KBM-7 (cell line): ENCODE measurements at regions not wholly inside any gene's neighbourhood (a gene's known extent, or its start where the extent isn't known, plus 50 kb on each side); places are given as distances from the start of the nearest gene placed in this dataset.
A peak's percentile ranks its signal among the peaks of the same experiment; 100 is the strongest.
"Not testable (repeated sequence)": the region's sequence is repeated elsewhere in the genome, so short reads cannot be mapped to it uniquely, and the experiment has no call there.

Experiments
- DNase-seq: peaks from one replicate; pipeline ENCODE4 v3.0.0-alpha.2; 2015
- in situ Hi-C: fragments of 300-500 bp; cut with MboI; formaldehyde crosslinking; loops from 2 replicates; pipeline ENCODE4 v1.14.3; 2020; ENCODE audit warnings: low sequenced_read_pairs, low pct_unique_long_range_greater_than_20kb, mixed read lengths

DNA sequence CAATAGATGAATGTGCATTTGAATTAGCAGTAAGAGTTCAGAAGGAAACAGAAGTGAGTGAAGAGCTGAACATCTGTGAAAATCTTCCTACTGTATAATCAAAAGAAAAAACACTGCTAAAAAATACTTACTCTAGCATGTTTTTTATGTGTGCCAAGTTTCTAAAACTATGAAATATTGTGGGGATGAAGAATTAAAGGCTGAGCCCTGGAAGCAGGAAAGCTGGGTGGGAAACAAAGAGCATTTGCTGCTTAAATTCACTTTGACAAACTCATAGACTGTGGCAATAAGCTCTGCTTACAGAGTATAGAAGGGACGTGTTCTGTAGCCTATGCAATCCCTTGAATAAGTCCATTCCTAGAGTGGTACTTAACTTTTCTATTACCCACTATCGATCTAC, 261.7 kb downstream of the ANKRD50 start:
- no peak for DNase-seq
- in situ Hi-C loops = no loop called here

DNA sequence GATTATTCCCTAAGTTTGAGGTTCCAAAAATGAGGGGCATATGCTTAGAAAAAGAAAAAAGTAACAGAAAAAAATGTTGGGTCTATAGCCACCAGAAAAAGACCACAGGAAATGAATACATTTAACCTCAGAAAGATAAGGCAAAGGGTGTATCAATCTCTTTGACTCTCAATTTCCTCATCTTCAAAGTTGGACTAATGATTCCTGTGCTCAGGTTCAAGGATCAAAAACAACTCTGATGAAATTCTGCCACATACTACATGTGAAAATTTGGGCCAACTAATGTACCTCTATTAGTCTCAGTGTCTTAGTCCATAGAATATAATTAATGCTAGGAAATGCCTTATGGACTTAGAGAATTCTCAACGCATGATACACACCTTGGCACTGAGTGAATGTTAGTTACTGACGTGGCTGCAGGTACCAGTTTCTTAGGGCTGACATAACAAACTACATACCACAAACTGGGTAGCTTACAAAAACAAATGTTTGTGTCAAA, 257.7 kb downstream of the ANKRD50 start:
- DNase-seq = no peak
- in situ Hi-C loops = no loop called here

DNA sequence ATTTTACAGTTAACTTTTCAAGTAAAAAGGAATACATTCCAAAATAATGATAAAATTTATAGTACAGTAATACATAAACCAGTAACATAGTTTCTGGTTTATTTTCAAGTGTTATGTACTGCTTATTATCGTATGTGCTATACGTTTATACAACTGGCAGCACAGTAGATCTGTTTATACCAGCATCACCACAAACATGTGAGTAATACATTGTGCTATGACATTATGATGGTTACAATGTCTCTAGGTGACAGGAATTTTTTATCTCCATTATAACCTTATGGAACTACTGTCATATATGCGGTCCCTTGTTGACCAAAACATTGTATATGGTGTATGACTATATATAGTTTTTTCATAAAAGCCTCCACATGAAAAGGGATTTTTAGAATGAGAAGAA, 256.9 kb downstream of the ANKRD50 start:
- no peak for DNase-seq
- in situ Hi-C loops = no loop called here

DNA sequence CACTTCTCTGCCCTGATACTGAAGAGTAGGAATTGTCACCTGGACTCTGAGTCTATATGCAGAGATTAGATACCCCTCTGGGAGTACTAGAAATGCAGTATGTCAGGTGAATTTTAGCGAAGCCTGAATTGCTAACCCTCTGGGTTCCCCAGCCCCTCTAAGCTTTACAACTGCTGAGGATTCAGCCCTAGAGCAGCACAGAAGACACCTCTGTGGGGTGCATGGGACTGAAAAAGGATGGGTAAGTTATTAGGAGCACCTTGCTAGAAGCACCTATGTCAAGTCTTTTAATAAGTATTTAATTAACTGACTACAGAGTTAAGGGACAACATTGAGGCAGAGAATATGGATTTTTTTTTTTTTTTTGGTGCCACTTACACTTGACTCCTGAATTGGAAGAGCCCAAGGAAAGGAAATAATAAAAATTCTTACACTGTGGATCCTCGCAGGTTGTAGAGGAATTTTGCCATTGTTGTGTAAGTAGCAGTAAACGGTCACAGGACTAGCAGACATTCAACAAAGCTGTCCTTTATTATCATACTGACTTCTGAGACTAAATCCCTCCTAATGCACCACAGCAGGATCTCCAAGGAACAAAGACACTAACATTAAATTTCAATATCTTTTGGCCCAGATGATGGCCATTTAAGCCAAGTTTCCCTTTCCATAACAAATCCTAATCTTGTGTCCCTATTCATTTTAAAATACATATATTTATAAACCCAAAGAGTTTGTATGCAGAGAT, 253.2 kb downstream of the ANKRD50 start:
- no peak for DNase-seq
- in situ Hi-C loops = no loop called here

DNA sequence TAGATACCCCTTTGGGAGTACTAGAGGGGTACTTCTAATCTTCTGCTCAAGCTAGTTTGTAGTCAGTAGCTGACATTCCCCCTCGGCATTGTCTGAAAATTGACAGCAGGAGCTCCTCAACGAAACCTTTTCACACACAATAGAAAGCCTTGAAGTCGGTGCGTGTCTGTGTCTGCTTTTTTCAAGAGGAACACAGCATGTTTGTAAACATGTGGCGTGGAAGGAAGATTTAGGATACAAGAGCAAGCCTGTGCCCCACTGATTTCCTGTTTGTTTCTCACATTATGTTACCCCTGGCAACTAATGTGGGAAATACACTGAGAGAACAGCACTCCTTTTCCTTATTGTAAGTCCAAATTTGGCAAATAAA, 252.6 kb downstream of the ANKRD50 start:
- in situ Hi-C loops = no loop called here
- no peak for DNase-seq

DNA sequence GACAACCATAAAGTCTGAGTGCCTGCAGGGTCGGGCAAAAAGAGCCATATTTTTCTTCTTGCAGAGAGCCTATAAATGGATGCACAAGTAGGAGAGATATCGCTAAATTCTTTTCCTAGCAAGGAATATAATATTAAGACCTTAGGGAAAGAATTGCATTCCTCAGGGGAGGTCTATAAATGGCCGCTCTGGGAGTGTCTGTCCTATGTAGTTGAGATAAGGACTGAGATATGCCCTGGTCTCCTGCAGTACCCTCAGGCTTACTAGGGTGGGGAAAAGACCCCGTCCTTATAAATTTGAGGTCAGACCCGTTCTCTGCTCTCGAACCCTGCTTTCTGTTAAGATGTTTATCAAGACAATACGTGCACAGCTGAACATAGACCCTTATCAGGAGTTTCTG, 250.9 kb downstream of the ANKRD50 start:
- DNase-seq = peak; percentile 3
- in situ Hi-C loops = not testable (repeated sequence)

DNA sequence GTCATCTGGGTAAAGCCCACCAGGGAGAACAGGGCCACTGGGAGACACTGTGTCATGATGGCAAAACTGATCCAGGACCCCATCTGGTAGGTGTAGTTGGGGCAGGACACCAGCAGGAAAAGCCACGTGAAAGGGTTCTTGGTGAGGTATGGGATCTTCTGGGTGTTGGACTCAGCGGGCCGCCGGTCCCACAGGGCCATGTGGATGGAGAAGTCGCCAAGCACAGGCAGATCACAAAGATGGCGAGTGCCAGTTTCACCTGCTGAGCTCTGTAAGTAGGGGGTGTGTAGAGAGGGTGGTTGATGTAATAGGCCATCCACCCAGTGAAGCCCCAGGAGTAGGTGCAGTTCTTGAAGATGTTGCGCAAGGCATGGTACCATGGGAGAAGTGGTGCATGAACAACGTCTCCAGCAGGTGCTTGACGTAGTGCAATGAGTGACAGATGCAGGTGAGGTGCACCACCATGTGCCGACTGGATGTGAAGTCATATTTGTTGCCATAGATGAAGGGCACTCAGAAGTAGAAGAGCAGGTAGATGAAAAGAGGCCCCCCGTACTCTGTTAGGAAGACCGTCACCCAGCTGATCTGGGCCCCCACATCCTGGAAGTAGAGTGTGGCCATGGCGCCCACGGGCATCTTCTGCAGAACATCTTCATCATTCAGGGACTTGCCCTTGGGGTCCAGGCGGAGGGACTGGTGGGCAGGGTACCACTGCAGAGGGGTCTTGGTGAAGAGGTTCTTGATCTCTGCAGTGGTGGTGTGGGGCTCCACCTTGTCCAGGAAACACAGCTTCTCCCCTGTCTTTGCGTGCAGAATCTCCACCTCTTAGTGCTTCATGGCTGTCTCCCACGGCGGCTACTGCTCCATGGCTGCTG, 249.3 kb downstream of the ANKRD50 start:
- in situ Hi-C loops = no loop called here
- no peak for DNase-seq

DNA sequence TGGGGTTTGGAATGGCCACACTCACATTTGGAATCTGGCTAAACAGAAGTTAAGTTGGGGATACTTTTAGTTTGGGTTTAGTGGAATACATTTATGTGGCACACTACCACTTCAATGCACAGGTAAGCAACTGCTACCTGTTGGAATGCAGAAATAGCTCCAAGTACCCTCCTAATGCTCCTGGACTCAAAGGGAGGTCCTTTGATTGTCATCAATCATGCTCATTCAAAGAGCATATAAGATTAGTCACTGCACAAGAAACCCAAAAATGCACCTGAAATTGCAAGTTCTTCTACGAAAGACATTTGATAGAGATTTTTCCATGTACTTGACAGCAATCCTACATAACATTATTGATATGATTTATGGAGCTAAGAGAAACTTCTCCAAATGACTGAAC, 247.7 kb downstream of the ANKRD50 start:
- no peak for DNase-seq
- in situ Hi-C loops = no loop called here

DNA sequence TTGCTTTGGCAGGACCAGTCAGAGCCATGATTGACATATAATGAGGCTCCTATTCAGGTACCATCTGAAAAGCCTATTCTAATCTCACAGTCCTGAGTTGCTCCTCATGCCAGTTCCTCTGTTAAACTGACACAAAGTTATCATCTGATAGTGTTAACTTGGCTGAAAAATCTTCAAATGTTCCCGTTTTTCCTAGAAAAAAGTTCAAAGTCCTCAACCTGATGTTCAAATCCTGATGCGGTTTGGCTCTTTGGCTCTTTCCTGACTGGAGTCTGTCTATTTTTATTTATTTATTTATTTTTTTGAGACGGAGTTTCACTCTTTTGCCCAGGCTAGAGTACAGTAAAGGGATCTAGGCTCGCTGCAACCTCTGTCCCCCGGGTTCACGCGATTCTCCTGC, 244.2 kb downstream of the ANKRD50 start:
- no peak for DNase-seq
- in situ Hi-C loops = no loop called here

DNA sequence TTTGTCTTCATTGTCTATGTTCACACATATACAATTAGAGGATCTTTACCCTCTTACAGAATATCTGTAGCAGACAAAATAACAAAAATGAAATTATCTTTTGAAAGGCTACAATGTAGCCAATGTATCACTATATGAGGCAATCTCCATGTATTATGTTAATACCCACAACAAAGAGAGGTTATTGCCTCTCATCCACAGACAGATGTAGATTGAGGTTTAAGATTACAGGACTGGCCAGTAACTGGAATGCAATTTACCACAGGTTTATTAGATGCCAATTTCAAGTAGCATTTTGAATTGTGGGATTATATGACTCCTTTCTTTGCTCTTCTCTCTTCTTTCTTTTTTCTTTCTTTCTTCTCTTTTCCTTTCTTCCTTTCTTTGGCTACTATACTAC, 242.6 kb downstream of the ANKRD50 start:
- no peak for DNase-seq
- in situ Hi-C loops = no loop called here

DNA sequence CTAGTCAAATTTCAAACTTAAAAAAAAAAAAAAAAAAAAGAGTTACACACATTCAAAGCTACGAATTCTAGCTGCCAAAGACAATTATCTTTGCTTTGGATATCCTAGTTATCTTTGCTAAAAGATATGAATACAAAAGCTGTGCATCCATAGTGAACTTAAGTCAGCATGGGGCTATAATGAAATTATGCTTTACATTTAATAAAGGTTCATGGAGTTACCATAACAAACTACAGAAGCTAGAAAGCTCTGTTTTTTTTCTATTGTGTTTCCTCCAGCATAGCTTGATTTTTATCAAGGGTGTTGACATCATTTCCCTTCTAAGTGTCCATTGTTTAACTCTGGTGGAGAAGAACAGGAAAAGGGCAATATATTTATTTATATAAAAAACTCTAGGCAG, 234.1 kb downstream of the ANKRD50 start:
- in situ Hi-C loops = no loop called here
- no peak for DNase-seq

DNA sequence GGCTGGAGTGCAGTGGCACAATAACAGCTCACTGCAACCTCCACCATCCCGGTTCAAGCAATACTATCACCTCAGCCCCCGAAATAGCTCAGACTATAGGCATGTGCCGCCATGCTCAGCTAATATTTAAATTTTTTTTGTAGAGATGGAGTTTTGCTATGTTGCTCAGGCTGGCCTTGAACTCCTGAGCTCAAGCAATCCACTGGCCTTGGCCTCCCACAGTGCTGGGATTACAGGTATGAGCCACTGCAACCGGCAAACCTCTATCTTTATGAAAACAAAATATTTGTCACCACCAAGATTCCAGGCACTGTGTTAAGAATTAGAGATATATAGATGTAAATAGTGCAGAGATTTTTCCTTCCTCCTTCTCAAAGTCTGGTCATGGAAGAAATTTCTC, 232.5 kb downstream of the ANKRD50 start:
- in situ Hi-C loops = no loop called here

DNA sequence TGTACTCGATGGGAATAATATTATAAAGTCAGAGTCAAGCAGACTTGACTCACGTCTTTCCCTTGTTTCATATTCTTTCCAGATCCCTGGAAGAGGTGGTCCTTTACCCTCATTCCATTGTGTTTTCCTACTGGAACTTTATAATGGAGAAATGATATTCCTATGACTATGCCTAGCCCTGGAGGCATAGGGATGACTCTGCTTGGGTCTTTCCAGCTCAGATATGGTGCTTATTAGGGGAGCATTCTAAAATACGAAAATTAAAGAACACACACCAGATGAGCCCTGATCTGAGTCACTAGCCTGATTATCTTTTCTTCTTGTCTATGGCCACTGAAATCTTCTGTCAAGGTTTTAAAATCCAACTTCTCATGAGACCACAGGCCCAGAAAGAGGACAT, 231.4 kb downstream of the ANKRD50 start:
- DNase-seq = no peak
- in situ Hi-C loops = no loop called here

More for the DNA sequence above, 232.5 kb downstream of the ANKRD50 start:
- no peak for DNase-seq

DNA sequence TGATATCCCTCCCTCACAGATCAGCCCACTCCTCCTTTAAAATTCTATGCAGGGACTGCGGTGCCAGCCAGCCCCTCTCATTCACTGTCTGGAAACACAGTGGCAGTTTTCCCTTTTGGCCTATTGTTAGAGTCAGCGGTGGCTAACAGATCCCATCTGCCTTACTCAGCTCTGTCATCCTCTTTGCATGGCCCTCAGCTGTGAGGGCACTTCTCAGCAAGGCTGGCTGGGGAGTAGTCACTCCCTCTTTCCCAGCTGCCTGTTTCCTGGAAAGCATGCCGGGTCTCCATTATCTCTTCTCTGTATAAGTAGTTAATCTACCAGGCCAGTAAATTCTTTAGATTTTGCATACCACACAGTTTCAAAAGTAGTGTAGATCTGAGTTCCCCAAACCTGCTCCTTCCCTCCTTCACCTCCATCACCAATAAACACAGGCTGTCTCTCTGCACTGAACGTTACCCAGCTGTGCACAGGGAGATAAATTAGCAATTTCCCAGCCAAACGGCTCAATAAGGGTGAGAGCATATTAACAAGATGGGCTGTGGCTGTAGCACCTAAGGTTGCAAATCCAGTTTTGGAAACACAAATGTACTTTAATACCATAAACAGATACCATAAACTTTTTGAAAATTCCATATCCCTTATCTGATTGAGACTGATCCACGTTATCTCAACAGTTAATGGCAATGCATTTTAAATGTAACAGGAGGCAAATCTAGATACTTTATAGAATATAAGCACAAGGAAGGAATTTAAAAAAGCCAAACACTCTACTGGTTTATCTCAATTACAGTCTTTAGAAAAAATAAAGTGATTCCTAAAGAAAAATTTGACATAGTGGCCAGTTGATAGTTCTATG, 229.3 kb downstream of the ANKRD50 start:
- DNase-seq = no peak
- in situ Hi-C loops = no loop called here

DNA sequence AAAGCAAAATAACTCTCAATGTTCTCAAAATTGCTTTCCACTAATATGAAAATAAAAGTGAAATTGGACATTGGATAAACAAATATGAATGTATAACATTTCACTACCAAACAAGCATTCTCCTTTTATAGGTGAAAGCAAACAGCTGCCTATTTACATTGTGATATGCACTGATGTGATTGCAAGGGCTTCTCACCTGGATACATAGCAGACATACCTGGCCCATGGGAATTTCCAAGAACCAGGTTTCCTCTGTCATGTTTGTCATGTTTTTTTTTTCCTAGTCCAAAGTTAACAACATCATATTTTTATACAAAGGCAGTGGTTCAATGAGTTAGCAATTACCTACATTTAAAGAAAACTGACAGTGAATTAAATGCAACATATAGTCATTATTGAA, 228.5 kb downstream of the ANKRD50 start:
- DNase-seq = no peak
- in situ Hi-C loops = no loop called here

DNA sequence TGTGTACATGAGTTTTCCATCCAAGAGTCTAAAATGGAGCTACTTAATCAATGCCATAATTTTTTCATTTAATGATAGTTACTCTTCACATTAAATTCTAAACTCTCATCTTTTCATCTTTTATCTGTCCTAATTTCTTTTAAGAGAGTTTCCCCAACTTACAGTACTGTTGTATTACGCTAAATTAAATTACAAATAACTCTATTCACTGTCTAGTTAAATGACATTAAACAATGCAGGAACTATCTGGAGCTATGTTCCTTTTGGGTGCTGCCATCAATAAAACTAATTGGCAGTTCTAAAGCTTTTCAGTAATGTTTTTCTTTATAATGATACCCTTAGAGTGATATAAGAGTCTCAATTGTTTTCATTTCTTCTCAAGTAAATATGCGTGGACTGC, 227.6 kb downstream of the ANKRD50 start:
- DNase-seq = no peak
- in situ Hi-C loops = no loop called here

DNA sequence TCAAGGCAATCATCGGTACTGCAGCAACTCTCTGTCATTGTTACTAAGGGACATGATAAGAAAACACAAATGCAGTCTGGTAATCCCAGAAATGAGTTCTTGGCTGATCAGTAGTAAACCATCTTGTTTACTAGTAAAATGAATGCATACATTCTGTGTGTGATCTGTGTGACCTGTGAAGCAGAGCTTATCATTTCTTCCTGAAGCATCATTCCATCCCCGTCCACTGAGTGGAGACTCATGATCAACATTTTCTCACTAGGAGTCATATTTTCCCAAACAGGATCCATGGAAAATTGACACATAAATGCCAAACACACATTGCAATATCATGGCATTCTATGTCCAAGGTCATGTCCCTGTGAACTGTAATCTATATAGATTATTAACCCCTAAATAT, 226.1 kb downstream of the ANKRD50 start:
- DNase-seq = no peak
- in situ Hi-C loops = no loop called here

DNA sequence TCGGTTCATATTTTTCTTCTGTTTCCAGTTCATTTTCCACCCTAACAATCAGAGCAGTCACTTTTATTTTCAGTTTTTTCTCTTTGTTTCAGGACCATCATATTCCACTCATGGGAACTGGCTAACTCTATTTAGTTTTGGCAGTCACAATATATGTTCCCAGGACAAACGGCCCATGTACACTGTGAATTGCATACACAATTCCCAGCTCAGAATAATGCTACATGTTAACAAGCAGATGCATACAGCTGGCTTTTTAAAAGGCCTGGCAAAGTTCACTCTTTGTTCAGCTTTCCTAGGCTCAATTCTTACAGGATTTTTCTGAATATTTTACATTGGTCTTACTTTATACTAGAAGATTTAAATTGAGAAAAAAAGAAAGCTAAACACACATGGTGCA, 224.9 kb downstream of the ANKRD50 start:
- in situ Hi-C loops = no loop called here
- no peak for DNase-seq

DNA sequence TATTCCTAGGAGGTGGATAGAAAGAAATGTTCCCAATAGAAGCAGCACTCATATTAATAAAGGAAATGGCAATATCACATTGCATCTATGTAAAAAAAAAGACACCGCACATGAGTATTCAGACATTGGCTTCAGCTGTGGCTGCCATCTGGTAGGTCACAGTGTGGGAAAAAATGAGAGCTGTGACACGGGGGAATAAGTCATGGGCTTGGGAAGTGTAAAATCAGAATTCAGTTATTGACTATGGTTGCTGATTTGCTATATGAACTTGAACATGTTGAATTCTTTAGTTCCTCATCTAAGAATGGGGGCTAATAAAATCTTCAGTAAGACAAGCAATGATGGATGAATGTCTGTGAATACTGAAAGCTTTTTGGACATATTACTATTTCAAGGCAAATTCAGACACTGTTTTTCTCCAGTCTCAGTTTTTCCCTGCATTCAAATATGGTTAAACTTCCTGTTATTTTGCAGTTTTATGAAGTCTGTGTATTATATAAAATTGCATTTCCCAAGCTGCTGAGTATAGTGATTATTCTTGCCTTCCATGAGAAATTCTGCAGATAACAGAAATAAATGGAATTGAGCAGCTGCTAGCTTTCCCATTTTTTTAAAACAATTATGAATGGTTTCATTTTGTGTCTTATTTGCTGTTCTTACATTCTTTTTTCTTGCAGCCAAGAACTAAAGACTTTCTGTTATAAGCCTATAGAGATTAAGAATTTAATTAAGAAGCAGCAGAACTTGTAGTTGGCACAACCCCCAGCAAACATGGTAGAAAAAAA, 221.0 kb downstream of the ANKRD50 start:
- in situ Hi-C loops = no loop called here
- no peak for DNase-seq
